ENCODE measurements at regions not wholly inside any gene's neighbourhood (a gene's known extent, or its start where the extent isn't known, plus 50 kb on each side); places are given as distances from the start of the nearest gene placed in this dataset.
"Not testable (repeated sequence)": the region's sequence is repeated elsewhere in the genome, so short reads cannot be mapped to it uniquely, and the experiment has no call there.

DNA sequence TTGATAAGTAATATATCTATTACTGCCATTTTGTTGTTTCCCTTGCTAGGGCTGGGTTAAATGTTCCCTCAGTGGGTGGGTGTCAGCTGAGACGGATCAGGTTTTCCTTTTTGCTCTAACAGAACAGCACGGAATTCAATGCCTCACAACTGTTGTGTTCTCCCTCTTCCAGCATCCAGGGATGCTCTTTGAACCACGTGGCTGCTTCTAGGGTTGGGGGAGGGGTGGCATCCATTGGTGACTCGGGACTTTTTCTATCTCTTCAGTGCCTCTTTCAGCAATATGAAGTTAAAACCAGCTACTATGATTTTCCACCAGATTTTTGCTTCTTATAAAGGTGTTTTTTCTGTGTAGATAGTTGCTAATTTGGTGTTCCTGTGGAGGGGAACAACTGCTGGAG lies 884.9 kb upstream of the FOXG1 start:
- no peak for DNase-seq (ENCODE audit: low read depth)
- TF ChIP-seq, protein P1, sequence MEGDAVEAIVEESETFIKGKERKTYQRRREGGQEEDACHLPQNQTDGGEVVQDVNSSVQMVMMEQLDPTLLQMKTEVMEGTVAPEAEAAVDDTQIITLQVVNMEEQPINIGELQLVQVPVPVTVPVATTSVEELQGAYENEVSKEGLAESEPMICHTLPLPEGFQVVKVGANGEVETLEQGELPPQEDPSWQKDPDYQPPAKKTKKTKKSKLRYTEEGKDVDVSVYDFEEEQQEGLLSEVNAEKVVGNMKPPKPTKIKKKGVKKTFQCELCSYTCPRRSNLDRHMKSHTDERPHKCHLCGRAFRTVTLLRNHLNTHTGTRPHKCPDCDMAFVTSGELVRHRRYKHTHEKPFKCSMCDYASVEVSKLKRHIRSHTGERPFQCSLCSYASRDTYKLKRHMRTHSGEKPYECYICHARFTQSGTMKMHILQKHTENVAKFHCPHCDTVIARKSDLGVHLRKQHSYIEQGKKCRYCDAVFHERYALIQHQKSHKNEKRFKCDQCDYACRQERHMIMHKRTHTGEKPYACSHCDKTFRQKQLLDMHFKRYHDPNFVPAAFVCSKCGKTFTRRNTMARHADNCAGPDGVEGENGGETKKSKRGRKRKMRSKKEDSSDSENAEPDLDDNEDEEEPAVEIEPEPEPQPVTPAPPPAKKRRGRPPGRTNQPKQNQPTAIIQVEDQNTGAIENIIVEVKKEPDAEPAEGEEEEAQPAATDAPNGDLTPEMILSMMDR (IDR thresholded peaks at IDR 0.05; ENCODE audit: low read depth, low read length, missing control alignments): no peak
- H3K4me3 ChIP-seq (ENCODE audit: low read depth, low read length): no peak overlapping the region
- in situ Hi-C loops (cut with HindIII; ENCODE audit: low sequenced_read_pairs): no loop called here

DNA sequence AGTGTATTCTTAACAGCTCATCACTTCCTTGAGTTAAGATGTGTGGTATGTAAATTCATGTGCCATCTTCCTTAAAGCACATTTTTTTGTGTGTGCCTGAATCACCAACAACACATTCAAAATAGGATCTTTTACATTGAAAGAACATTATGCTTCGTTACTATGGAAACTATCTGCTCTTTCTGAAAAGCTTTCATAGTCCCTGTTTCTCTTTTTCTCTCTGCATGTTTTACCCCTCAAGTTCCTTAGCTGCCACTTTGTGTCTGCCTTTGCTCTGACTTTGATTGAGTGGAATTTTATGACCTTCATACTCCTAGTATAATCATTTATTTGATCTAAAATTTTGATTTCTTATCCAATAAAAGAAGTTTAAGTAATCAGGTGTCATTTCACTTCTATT lies 880.3 kb upstream of the FOXG1 start:
- H3K4me3 ChIP-seq (ENCODE audit: low read depth, low read length): no peak overlapping the region
- in situ Hi-C loops (cut with HindIII; ENCODE audit: low sequenced_read_pairs): no loop called here
- TF ChIP-seq, protein P1 (IDR thresholded peaks at IDR 0.05; ENCODE audit: low read depth, low read length, missing control alignments): no peak
- DNase-seq (ENCODE audit: low read depth): no peak

DNA sequence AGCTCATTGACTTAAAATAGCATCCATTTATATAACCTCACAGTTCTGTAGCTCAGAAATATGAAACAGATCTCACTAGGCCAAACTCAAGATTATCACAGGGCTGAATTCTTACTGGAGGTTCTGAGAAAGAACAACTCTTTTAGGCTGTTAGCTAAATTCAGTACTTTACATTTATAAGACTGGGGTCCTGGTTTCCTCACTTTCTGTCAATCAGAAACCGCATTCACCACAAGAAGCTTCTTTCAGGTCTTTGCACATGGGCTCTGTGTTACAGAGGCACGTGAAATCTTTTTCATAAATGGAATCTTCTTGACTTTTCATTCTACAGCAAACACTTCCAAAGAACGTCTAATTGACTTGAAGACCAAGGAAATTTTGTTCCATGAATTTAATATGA lies 876.3 kb upstream of the FOXG1 start:
- no peak for DNase-seq (ENCODE audit: low read depth)
- TF ChIP-seq, protein P1 (IDR thresholded peaks at IDR 0.05; ENCODE audit: low read depth, low read length, missing control alignments): no peak
- no peak overlapping the region for H3K4me3 ChIP-seq (ENCODE audit: low read depth, low read length)
- in situ Hi-C loops (cut with HindIII; ENCODE audit: low sequenced_read_pairs): no loop called here

DNA sequence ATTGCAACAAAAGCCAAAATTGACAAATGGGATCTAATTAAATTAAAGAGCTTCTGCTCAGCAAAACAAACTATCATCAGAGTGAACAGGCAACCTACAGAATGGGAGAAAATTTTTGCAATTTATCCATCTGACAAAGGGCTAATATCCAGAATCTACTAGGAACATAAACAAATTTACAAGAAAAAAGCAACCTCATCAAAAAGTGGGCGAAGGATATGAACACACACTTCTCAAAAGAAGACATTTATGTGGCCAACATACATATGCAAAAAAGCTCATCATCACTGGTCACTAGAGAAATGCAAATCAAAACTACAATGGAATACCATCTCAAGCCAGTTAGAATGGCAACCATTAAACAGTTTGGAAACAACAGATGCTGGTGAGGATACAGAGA lies 858.1 kb upstream of the FOXG1 start:
- in situ Hi-C loops (cut with HindIII; ENCODE audit: low sequenced_read_pairs): not testable (repeated sequence)

DNA sequence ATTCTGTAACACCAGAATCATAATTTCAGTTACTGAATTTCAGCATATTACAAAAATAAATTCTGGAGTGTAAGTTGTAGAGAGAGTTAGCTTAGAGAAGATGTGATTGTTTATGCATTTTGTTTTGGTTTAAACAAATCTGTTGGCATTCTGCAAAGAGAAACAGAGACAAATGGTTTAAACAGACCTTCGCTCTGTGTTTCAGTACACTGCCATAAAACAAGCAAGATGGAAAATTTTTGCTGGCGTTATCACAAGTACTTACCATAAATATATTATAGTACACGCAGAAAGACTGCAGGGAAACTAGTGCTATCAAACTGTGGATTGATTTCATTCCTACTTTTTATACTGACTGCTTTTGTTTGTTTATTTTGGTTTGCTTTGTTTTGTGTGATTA lies 850.3 kb upstream of the FOXG1 start:
- DNase-seq (ENCODE audit: low read depth): no peak
- H3K4me3 ChIP-seq (ENCODE audit: low read depth, low read length): no peak overlapping the region
- TF ChIP-seq, protein P1 (IDR thresholded peaks at IDR 0.05; ENCODE audit: low read depth, low read length, missing control alignments): no peak
- in situ Hi-C loops (cut with HindIII; ENCODE audit: low sequenced_read_pairs): no loop called here

More for the DNA sequence above, 858.1 kb upstream of the FOXG1 start:
- DNase-seq (ENCODE audit: low read depth); H3K4me3 ChIP-seq (ENCODE audit: low read depth, low read length): not testable (repeated sequence)

DNA sequence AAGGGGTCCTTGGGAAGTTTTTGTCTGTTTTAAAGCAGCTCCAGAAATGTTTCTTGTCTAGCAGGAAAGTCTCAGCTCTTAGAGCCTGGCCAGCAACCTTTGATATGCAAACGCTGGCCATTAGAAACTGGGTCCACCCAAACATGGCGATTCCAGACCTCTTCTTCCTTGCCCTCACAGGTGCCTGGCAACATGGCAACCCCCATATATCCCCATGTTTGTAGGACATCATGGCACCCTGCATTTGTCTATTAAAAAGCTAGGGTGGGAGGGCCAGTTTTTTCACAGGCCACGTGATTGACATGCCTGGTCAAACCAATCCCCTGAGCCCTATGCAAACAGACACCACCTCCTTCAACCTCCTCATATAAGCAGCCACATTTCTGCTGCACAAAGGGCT lies 848.7 kb upstream of the FOXG1 start:
- in situ Hi-C loops (cut with HindIII; ENCODE audit: low sequenced_read_pairs): no loop called here
- DNase-seq (ENCODE audit: low read depth): no peak
- H3K4me3 ChIP-seq (ENCODE audit: low read depth, low read length): no peak overlapping the region
- TF ChIP-seq, protein P1 (IDR thresholded peaks at IDR 0.05; ENCODE audit: low read depth, low read length, missing control alignments): no peak

DNA sequence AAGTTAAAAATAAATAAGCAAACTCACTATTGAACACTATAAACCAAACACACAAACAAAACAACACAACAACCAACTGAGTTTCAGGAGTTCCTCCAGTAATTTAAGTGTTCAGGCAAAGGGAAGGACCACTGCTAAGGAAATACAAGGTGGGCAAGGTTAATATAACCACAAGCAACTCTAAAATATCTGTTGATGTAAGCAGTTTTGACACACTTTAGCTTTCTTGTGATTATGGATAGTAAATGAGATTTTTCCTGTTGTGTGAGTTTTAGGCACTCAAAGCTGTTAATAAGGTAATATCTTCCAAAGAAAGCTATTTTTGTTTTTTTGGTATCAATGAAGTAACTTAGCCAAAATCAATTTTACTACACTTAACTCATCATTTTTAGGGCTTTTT lies 839.1 kb upstream of the FOXG1 start:
- H3K4me3 ChIP-seq (ENCODE audit: low read depth, low read length): no peak overlapping the region
- TF ChIP-seq, protein P1 (IDR thresholded peaks at IDR 0.05; ENCODE audit: low read depth, low read length, missing control alignments): no peak
- in situ Hi-C loops (cut with HindIII; ENCODE audit: low sequenced_read_pairs): no loop called here
- no peak for DNase-seq (ENCODE audit: low read depth)
